ENCODE measurements at regions not wholly inside any gene's neighbourhood (a gene's known extent, or its start where the extent isn't known, plus 50 kb on each side); places are given as distances from the start of the nearest gene placed in this dataset.

DNA sequence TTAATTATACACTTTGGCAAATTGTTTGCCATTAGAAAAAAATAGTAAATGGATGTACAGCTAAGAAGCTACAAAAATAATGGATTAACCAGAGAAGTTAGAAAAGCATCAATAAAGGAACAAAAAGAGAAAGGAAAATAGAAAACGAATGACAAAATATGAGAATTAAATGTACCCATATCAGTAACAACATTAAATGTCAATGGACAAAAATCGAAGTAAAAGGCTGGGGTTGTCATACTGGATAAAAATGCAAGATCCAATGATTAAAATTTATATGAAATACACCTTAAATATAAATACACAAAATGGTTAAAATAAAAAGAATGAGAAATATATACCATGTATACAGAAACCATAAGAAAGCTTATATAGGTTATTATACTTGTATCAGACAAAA, 470.6 kb downstream of the OCA2 start:
- DNase-seq (ENCODE audit: low spot score) (no peak), ATAC-seq (no peak)
- intact Hi-C loops (cut with DNase I): no loop called here

DNA sequence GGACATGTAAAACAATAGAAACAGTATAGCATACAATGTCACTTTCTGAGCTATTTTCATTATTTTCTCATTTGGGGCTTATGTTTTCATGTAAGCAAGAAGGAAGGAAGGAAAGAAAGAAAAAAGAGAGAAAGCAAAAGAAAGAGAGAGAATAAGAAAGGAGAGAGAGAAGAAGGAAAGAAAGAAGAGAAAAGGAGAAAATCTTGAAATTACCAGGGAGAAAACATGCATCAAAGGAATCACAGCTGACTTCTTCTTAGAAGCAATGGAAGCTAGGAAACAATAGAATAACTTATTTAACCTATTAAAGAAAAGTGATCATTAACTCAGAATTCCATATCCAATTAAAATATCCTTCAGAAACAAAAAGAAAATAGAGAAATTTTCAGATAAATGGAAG, 471.5 kb downstream of the OCA2 start:
- no peak for DNase-seq (ENCODE audit: low spot score)
- intact Hi-C loops (cut with DNase I): no loop called here
- ATAC-seq: no peak

DNA sequence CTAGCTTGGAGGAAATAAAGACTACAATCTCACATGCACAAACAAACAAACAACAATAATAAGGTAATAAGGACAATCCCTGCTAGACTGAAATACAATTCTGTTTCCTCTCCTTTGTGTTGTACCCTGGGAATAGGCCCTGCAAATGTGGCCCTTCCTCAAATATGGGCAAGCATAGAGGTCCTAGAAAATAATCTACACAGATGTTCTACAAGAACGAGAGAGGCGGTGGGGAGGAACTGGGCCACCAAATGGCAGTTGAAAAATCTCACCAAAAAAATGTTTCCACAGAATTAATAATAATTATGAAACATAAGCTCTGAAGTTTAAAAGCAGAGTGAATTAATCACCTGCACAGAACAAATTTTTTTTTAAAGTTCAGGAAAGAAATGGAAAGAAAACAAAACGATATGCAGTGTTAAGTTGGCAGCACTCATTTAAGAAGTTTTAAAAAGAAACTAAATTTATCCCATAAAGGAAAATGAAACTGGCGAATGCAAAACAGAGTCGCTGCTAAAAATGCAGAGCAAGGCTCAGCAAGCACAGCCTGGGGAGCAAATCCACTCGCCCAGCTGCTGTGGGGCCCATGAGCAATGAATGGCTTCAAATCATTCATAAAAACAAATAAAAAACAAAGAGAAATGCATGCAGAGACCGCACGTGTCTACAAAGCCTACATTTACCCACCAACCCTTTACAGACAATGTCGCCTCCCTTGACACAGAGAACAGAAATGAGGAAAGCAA, 475.4 kb downstream of the OCA2 start:
- intact Hi-C loops (cut with DNase I): no loop called here
- no peak for DNase-seq (ENCODE audit: low spot score)

DNA sequence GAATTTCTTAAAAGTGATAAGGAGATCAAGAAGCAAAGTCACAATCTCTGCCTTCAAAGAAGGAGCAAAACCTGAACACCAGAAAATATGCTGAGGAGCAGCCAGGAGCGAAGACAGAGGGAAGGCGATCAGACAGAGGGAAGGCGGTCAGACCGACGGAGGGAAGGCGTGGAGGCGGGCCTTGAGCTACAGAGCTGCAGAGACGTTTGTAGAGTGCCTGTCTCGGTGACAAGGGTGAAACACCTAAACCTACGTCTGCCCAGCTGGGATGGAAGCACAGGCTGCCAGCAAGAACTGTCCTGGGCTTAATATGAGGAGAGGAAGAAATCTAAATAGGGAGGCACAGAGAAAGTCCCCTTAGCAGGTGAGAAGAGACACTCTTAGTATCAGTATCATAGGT, 476.0 kb downstream of the OCA2 start:
- intact Hi-C loops (cut with DNase I): no loop called here
- DNase-seq (ENCODE audit: low spot score) (no peak), ATAC-seq (no peak)

More for the DNA sequence above, 475.4 kb downstream of the OCA2 start:
- no peak for ATAC-seq

DNA sequence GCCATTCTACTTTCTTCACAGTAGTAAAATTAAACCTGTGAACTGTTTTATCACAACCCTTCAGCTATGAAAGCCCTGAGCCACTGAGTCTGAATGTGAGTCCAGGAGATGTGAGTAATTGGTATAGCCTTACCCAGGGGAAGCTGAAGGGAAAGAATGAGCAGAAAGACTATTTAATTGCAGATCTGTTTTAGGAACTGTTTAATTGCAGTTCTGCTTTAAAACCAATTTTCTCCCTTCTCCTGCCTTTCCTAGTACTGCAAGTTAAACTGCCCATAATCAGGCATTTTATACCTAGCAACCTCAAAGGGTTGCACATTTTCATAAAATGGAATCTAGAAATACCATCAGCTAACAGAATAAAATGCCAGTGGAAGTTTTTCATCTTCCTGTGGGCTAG, 476.7 kb downstream of the OCA2 start:
- intact Hi-C loops (cut with DNase I): no loop called here
- no peak for ATAC-seq
- DNase-seq (ENCODE audit: low spot score): no peak

DNA sequence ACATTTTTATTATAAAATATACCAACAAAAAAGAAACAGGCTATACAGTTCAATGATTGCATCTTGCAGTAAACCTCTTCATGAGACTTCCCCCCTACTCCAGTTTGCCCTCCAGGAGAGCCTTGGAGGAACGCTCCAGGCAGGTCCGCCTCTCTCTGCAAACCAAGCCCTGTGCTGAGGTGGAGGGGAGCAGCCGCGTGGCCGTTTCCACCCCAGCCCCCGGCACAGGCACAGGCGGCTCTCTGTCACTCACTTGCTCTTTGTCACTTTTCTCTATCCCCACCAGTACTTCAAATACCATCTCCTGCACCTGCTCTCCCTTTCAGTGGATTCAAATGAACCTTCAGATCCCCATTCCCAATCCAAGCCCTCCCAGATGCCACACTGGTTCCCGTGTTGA, 479.9 kb downstream of the OCA2 start:
- ATAC-seq (no peak), DNase-seq (ENCODE audit: low spot score) (no peak)
- intact Hi-C loops (cut with DNase I): loop anchor here (2.0 kb wide), 1 partner anchor 272 kb away; no protein-coding TSS in a partner anchor

DNA sequence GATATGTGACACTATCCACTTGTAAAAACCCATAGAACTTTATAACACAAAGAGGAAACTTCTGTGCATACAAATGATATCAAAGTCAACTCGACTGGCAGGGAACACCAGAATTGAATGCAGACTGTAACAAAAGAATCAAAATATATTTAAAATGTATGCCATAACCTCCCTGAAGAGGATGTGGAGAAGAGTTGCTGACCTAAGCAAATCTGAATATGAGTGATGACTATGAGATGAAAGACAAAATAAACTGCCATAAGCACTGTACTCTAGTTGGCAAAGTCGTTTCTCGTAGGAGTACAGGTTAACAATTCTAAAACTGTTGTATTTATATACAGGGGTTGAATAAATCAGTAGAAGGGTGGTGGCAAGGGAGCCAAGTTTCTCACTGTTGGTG, 482.1 kb downstream of the OCA2 start:
- ATAC-seq (no peak), DNase-seq (ENCODE audit: low spot score) (no peak)
- intact Hi-C loops (cut with DNase I): no loop called here

DNA sequence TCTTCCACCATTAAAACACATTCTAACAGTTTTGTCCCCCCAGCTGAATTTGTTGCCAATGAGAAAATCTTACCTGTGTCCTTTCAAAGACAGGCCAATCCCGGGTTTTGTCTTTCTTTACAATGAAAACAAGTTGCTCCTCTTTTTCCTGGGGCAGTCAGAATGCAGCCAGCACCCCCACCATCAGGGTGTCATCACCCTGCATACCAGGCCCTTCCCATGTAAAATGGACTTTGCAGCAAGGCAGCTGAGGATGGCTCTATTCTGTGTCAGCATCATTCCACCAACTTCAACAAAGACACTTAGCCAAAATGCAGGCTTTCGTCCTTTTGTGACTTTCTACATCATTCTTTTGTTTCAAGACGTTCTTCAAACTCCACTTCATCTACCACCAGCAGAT, 490.9 kb downstream of the OCA2 start:
- intact Hi-C loops (cut with DNase I): no loop called here
- DNase-seq (ENCODE audit: low spot score) (no peak), ATAC-seq (no peak)

DNA sequence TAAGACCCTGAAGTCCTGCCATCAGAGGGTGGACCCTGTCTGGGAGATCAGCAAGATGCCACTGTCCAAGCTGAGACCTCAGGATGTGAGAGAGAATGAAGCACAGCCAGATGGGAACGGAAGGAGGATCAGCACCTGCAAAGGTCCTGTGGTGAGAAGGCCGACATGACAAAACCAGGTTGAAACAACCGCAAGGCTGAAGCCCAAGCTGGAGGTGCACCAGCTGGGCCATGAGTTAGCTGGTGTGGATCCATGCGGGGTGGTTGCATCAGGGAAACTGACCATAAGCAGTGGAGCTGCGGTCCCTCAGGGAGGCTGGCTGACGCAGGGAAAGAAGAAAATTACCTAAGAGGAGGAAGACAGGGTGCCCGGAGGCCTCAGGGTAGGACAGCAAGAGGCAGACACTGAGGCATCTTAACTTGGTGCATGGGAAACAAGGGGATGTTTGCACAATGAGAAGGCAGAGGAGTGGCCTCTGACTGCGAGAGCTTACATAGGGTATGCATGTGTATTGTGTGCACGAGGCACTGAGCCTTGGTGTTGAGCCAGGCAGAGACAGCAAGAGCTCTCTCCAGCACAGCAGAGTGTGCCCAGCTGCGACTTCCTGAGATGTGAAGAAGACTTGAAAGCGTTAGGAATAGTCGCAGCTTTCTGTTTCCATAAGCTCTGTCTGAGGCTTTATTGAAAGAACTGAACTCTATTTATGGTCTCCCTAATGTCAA, 497.7 kb downstream of the OCA2 start:
- intact Hi-C loops (cut with DNase I): no loop called here
- no peak for ATAC-seq
- no peak for DNase-seq (ENCODE audit: low spot score)

DNA sequence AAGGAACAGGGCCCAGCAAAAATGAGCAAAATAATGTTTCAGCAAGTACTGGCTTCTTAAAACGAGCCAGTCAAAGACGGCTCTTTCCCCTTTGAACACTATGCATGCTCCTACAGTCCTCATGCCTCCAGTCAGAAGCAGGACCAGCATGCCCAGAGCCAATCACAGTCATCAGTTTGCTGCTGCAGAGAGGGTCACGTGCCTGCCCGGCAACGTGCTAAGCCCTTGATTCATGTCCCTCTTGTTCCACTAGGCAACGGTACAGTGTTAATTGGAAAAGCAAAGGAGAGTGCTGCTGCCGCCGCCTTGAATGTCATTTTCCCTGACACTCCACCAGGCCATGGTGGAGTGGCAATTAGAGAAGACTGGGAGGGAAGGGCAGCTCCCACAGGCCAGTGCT, 500.1 kb downstream of the OCA2 start:
- ATAC-seq (no peak), DNase-seq (ENCODE audit: low spot score) (no peak)
- intact Hi-C loops (cut with DNase I): no loop called here

DNA sequence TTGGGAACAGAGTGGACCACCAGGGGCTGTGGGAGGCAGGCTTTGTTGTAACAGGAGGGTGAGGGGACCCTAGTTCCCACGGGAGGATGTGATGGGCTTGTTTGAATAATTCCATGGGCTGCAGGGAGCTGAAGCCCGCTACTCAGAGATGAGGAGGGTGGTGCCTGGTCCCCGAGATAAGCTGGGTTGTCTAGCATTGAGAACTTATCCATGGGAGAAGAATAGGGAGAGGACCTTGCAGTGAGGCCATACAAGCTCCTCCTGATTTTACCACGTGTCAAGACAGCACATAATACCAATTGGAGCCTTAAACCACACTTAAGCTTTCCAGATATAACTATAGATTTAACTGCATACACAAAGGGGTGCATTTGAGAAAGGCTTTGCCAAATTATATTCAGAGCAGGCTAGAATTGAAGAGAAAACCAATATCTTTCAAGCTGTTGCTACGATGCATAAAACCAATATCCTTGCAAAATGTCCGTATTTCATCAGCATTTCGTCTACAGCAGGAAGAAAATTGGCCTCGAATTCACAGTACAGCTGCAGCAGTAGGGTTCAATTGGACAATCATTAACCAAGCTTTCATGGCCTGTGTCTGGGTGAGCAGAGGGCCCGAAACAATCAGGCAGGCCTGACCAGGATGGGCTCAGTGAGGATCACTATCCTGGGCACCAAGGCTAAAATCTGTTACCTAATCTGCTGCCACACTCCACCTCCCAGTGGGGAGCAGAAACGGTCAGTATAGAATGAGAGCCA, 500.7 kb downstream of the OCA2 start:
- no peak for DNase-seq (ENCODE audit: low spot score)
- intact Hi-C loops (cut with DNase I): no loop called here
- ATAC-seq: no peak

DNA sequence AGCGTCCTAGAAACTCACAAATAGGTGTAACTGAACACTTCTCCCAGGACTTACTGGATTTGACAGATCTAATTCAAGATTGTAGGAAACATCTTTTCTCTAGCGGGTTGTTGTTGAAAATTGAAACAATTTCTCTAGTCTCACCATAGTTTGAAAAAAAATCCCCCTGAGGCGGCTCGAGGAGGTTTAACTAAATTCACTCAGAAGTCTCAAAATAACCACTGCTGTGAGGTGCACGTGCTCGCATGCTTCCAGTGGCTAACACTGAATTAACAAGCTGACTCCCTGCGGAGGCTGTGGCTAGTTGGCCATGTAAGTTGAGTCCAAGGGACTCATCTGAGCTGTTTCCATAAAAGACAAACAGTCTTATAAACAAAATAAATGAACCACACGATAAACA, 503.9 kb downstream of the OCA2 start:
- no peak for ATAC-seq
- intact Hi-C loops (cut with DNase I): no loop called here
- DNase-seq (ENCODE audit: low spot score): no peak

DNA sequence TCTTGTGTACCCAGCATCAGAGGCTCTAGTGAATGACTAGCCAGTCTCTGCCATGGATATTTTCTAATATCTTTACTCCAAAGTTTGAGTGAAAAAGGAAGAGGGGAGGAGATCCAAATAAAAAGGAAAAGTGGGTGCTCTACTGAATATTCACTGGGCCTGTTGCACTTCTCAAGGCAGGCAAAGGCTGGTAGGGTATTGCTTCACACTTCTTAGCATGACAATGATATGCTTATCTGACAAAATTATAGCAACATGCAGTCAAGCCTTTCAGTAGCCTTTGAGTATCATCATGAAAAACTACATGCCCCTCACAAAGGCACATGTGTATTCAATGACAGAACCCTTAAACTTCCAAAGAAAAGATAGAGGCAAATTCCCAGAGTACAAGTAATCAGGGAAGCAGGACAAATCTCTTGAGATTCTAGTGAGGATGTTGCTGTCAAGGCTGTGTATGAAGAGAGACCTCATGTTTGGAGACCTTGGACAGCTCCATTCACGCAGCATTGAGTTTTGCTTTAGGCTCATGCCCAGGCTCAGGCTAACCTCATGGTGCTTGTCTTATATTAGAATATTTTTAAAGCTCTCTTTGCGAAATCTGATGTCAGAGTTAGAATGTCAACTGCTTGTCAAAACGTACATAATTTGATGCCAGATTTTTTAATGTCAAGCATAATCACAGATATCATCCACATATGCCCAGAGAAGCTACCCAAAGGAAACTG, 506.9 kb downstream of the OCA2 start:
- ATAC-seq (no peak), DNase-seq (ENCODE audit: low spot score) (no peak)
- intact Hi-C loops (cut with DNase I): no loop called here
